ENCODE measurements at regions not wholly inside any gene's neighbourhood (a gene's known extent, or its start where the extent isn't known, plus 50 kb on each side); places are given as distances from the start of the nearest gene placed in this dataset.

GRCh38 chr4:180770265-180770664 is 1472.9 kb upstream of the TENM3 start:
- intact Hi-C loops (cut with micrococcal nuclease; ENCODE audit: unreplicated experiment) = no loop called here
- CTCF ChIA-PET = no interaction called here
- no peak for DNase-seq (ENCODE audit: low spot score)
- TF ChIP-seq EZH2 (IDR thresholded peaks at IDR 0.05; ENCODE audit: borderline replicate concordance, low read depth, low read length, poor library complexity, severe bottlenecking) = no peak
- TF ChIP-seq, protein P1, sequence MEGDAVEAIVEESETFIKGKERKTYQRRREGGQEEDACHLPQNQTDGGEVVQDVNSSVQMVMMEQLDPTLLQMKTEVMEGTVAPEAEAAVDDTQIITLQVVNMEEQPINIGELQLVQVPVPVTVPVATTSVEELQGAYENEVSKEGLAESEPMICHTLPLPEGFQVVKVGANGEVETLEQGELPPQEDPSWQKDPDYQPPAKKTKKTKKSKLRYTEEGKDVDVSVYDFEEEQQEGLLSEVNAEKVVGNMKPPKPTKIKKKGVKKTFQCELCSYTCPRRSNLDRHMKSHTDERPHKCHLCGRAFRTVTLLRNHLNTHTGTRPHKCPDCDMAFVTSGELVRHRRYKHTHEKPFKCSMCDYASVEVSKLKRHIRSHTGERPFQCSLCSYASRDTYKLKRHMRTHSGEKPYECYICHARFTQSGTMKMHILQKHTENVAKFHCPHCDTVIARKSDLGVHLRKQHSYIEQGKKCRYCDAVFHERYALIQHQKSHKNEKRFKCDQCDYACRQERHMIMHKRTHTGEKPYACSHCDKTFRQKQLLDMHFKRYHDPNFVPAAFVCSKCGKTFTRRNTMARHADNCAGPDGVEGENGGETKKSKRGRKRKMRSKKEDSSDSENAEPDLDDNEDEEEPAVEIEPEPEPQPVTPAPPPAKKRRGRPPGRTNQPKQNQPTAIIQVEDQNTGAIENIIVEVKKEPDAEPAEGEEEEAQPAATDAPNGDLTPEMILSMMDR (conservative IDR thresholded peaks at IDR 0.05; ENCODE audit: low read depth, low read length) = no peak
- no peaks in the 10 kb centered on the region for H3K9me3 ChIP-seq (ENCODE audit: low read depth, low read length, poor library complexity, severe bottlenecking)
- no peaks in the 10 kb centered on the region for H3K27me3 ChIP-seq (replicated peaks; ENCODE audit: insufficient read depth, low read depth, low read length, poor library complexity)
- BruUV-seq (replicated peaks) = no TSS peak
- POLR2A ChIA-PET (ENCODE audit: low non-redundant PET) = no interaction called here
- no peaks in the 10 kb centered on the region for H3K36me3 ChIP-seq (ENCODE audit: insufficient read depth, low read length, poor library complexity, severe bottlenecking)
- no peak overlapping the region for H3K4me3 ChIP-seq (ENCODE audit: low read depth, low read length, poor library complexity, severe bottlenecking)
- H3K4me1 ChIP-seq (ENCODE audit: insufficient read depth, low read length, poor library complexity, severe bottlenecking) = no peaks in the 10 kb centered on the region
- no peak overlapping the region for H3K27ac ChIP-seq (ENCODE audit: low read depth, low read length, poor library complexity, severe bottlenecking)

DNA sequence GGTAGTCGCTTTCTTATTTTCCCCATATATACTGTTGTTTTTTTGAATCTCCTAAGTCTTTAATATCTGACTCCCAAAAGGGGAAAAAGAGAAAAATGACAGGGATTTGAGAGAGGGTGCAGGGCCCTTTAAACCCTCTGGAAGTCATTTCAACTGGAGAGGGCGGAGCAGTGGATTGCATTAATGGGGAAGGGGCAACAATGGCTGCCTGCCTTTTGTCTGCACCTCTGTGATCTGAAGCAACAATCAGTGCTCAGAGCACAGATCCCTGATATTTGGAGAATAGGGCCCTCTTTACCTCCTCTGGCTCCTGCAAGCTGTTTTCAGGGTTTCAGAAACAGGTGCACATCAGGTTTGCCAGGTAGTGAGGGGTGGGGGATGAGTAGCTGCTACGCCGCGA is 1458.3 kb upstream of the TENM3 start:
- no peak for DNase-seq (ENCODE audit: low spot score)
- Histone ChIP-seq H3K27ac (ENCODE audit: low read depth, low read length, poor library complexity, severe bottlenecking) (no peak overlapping the region), H3K27me3 (replicated peaks; ENCODE audit: insufficient read depth, low read depth, low read length, poor library complexity) (peaks cover 7% of the 10 kb centered on the region), H3K9me3 (ENCODE audit: low read depth, low read length, poor library complexity, severe bottlenecking) (no peaks in the 10 kb centered on the region), H3K4me1 (ENCODE audit: insufficient read depth, low read length, poor library complexity, severe bottlenecking) (no peaks in the 10 kb centered on the region), H3K36me3 (ENCODE audit: insufficient read depth, low read length, poor library complexity, severe bottlenecking) (no peaks in the 10 kb centered on the region), H3K4me3 (ENCODE audit: low read depth, low read length, poor library complexity, severe bottlenecking) (no peak overlapping the region)
- ChIA-PET POLR2A (ENCODE audit: low non-redundant PET) (no interaction called here), CTCF (no interaction called here)
- BruUV-seq (replicated peaks) = no TSS peak
- intact Hi-C loops (cut with micrococcal nuclease; ENCODE audit: unreplicated experiment) = no loop called here
- TF ChIP-seq EZH2 (IDR thresholded peaks at IDR 0.05; ENCODE audit: borderline replicate concordance, low read depth, low read length, poor library complexity, severe bottlenecking) = no peak
- TF ChIP-seq, protein P1 (conservative IDR thresholded peaks at IDR 0.05; ENCODE audit: low read depth, low read length) = no peak

DNA sequence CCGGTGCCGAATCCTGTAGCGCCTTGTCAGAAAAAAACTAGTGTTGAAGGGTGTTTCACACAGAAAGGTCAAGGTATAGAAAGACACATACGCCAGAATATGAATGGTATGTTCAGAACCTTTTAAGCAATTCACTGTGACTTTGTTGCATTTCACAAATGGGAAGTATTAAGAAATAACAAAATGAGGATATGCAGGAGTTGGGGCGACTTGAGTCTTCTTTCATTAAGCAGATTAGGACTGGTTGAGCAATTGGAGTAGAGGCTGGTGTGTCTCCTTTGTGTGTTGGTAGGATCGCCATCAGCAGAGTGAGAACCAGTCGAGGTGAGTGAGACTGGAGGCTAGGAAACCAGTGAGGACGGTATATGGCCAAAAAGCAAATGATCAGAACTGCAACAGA is 1454.5 kb upstream of the TENM3 start:
- no peaks in the 10 kb centered on the region for H3K9me3 ChIP-seq (ENCODE audit: low read depth, low read length, poor library complexity, severe bottlenecking)
- no peak overlapping the region for H3K27ac ChIP-seq (ENCODE audit: low read depth, low read length, poor library complexity, severe bottlenecking)
- no peak for TF ChIP-seq EZH2 (IDR thresholded peaks at IDR 0.05; ENCODE audit: borderline replicate concordance, low read depth, low read length, poor library complexity, severe bottlenecking)
- TF ChIP-seq, protein P1 (conservative IDR thresholded peaks at IDR 0.05; ENCODE audit: low read depth, low read length) = no peak
- no peak overlapping the region for H3K4me3 ChIP-seq (ENCODE audit: low read depth, low read length, poor library complexity, severe bottlenecking)
- no peaks in the 10 kb centered on the region for H3K27me3 ChIP-seq (replicated peaks; ENCODE audit: insufficient read depth, low read depth, low read length, poor library complexity)
- no peak for DNase-seq (ENCODE audit: low spot score)
- H3K36me3 ChIP-seq (ENCODE audit: insufficient read depth, low read length, poor library complexity, severe bottlenecking) = no peaks in the 10 kb centered on the region
- ChIA-PET CTCF (no interaction called here), POLR2A (ENCODE audit: low non-redundant PET) (no interaction called here)
- H3K4me1 ChIP-seq (ENCODE audit: insufficient read depth, low read length, poor library complexity, severe bottlenecking) = peaks cover 20% of the 10 kb centered on the region
- intact Hi-C loops (cut with micrococcal nuclease; ENCODE audit: unreplicated experiment) = no loop called here
- BruUV-seq (replicated peaks) = no TSS peak
